PC-9 (cell line): ENCODE measurements at regions not wholly inside any gene's neighbourhood (a gene's known extent, or its start where the extent isn't known, plus 50 kb on each side); places are given as distances from the start of the nearest gene placed in this dataset.

Experiments
- BruUV-seq: library from RNA; stranded (reverse); fragments of 400-500 nt; replicated peaks from 2 replicates; lab custom pipeline; 2021; lab: Mats Ljungman, UMichigan
- CTCF ChIA-PET: fragments of 300-600 bp; sonication (Branson Sonifier 250); formaldehyde crosslinking; loops from one replicate; lab custom pipeline; 2022; ENCODE audit warnings: antibody characterized with exemption; lab: Charles Lee
- POLR2A ChIA-PET: fragments of 300-600 bp; sonication (Branson Sonifier 250); formaldehyde crosslinking; loops from one replicate; lab custom pipeline; 2022; ENCODE audit warnings: antibody characterized with exemption; ENCODE audit not compliant: unreplicated experiment; lab: Charles Lee
- DNase-seq, 2 experiments: peaks; one replicate each; pipeline versions ENCODE4 v3.0.0 to v3.0.0-alpha.2; 2015 to 2022; ENCODE audit warnings: mixed read lengths in 1 of 2
- H2AFZ ChIP-seq: fragments of 200-600 bp; sonication (generic); 2 replicates; pipeline ENCODE4 v1.8.1; 2017; ENCODE audit warnings: antibody characterized with exemption
- H3F3A ChIP-seq: fragments of 200-600 bp; sonication (generic); 2 replicates; pipeline ENCODE4 v1.8.1; 2017; ENCODE audit warnings: antibody characterized with exemption, mild to moderate bottlenecking, low read depth; ENCODE audit not compliant: insufficient read depth
- H3K27ac ChIP-seq: fragments of 200-600 bp; sonication (generic); 2 replicates; pipeline ENCODE4 v1.6.1; 2016; ENCODE audit warnings: mixed run types
- H3K27me3 ChIP-seq: fragments of 200-600 bp; sonication (generic); 2 replicates; pipeline ENCODE4 v1.6.1; 2016; ENCODE audit warnings: low read depth, mixed run types; ENCODE audit not compliant: insufficient read depth
- H3K36me3 ChIP-seq: fragments of 200-600 bp; sonication (generic); 2 replicates; pipeline ENCODE4 v1.6.1; 2016; ENCODE audit warnings: low read depth, mixed run types
- H3K4me1 ChIP-seq: fragments of 200-600 bp; sonication (generic); replicated peaks from 2 replicates; pipeline ENCODE4 v1.6.1; 2016; ENCODE audit warnings: mixed run types; ENCODE audit not compliant: insufficient read depth
- H3K4me2 ChIP-seq: fragments of 200-600 bp; sonication (generic); 2 replicates; pipeline ENCODE4 v1.6.1; 2017; ENCODE audit warnings: mixed run types
- H3K4me3 ChIP-seq: fragments of 200-600 bp; sonication (generic); 2 replicates; pipeline ENCODE4 v1.6.1; 2016; ENCODE audit warnings: mixed run types
- H3K79me2 ChIP-seq: fragments of 200-600 bp; sonication (generic); 2 replicates; pipeline ENCODE4 v1.6.1; 2017; ENCODE audit warnings: low read depth, mixed run types
- H3K9me2 ChIP-seq: fragments of 200-600 bp; sonication (generic); 2 replicates; pipeline ENCODE4 v1.8.1; 2017; ENCODE audit warnings: mild to moderate bottlenecking; ENCODE audit not compliant: insufficient read depth
- H3K9me3 ChIP-seq: fragments of 200-600 bp; sonication (generic); 2 replicates; pipeline ENCODE4 v1.8.1; 2016; ENCODE audit warnings: low read depth; ENCODE audit not compliant: insufficient read depth
- H4K20me1 ChIP-seq: fragments of 200-600 bp; sonication (generic); 2 replicates; pipeline ENCODE4 v1.8.1; 2017; ENCODE audit not compliant: insufficient read depth
- CTCF ChIP-seq: fragments of 200-600 bp; sonication (generic); conservative IDR thresholded peaks from 2 replicates; pipeline ENCODE4 v1.6.1; 2017; ENCODE audit warnings: mixed run types, antibody characterized with exemption, mild to moderate bottlenecking, moderate library complexity
- EZH2 ChIP-seq: fragments of 200-600 bp; sonication (generic); IDR thresholded peaks from 2 replicates; pipeline ENCODE4 v1.8.0; 2017; ENCODE audit warnings: antibody characterized with exemption, low read depth
- intact Hi-C: fragments of 100-400 bp; cut with micrococcal nuclease; formaldehyde crosslinking; loops from one replicate; pipeline ENCODE4 v1.10.0; 2022; ENCODE audit not compliant: unreplicated experiment

GRCh38 chr14:29348504-29348903 is 579.1 kb downstream of the PRKD1 start:
- POLR2A ChIA-PET: no interaction called here
- BruUV-seq: no TSS peak
- CTCF ChIA-PET: no interaction called here

GRCh38 chr14:29350496-29350895 is 577.2 kb downstream of the PRKD1 start:
- POLR2A ChIA-PET: no interaction called here
- Histone ChIP-seq H3K27ac (no peak overlapping the region), H2AFZ (no peak overlapping the region), H3F3A (no peaks in the 10 kb centered on the region), H3K79me2 (no peaks in the 10 kb centered on the region), H3K36me3 (no peaks in the 10 kb centered on the region), H4K20me1 (no peaks in the 10 kb centered on the region), H3K9me2 (no peaks in the 10 kb centered on the region), H3K4me2 (no peak overlapping the region), H3K27me3 (no peaks in the 10 kb centered on the region), H3K4me1 (no peaks in the 10 kb centered on the region), H3K9me3 (no peaks in the 10 kb centered on the region), H3K4me3 (no peak overlapping the region)
- no peak for DNase-seq
- CTCF ChIA-PET: no interaction called here
- intact Hi-C loops: no loop called here
- no TSS peak for BruUV-seq
- TF ChIP-seq CTCF (no peak), EZH2 (no peak)

More at GRCh38 chr14:29348504-29348903, 579.1 kb downstream of the PRKD1 start:
- no peaks in the 10 kb centered on the region for H3K9me2 ChIP-seq
- H3K79me2 ChIP-seq: no peaks in the 10 kb centered on the region
- H3K9me3 ChIP-seq: no peaks in the 10 kb centered on the region
- no peaks in the 10 kb centered on the region for H3K27me3 ChIP-seq
- no peaks in the 10 kb centered on the region for H3K4me1 ChIP-seq
- H3K27ac ChIP-seq: no peak overlapping the region
- no peak overlapping the region for H3K4me2 ChIP-seq
- H2AFZ ChIP-seq: no peak overlapping the region
- H3F3A ChIP-seq: no peaks in the 10 kb centered on the region
- no peaks in the 10 kb centered on the region for H3K36me3 ChIP-seq
- no peaks in the 10 kb centered on the region for H4K20me1 ChIP-seq
- intact Hi-C loops: no loop called here
- no peak for DNase-seq
- H3K4me3 ChIP-seq: no peak overlapping the region
- no peak for TF ChIP-seq EZH2
- TF ChIP-seq CTCF: no peak

GRCh38 chr14:29351996-29352705 is 575.5 kb downstream of the PRKD1 start:
- POLR2A ChIA-PET: no interaction called here
- no peak for TF ChIP-seq CTCF
- no peak for TF ChIP-seq EZH2
- Histone ChIP-seq H4K20me1 (no peaks in the 10 kb centered on the region), H3K27me3 (no peaks in the 10 kb centered on the region), H3K9me3 (no peaks in the 10 kb centered on the region), H3K4me2 (no peak overlapping the region), H2AFZ (no peak overlapping the region), H3K4me1 (no peaks in the 10 kb centered on the region), H3K4me3 (no peak overlapping the region), H3K9me2 (no peaks in the 10 kb centered on the region), H3F3A (no peaks in the 10 kb centered on the region), H3K79me2 (no peaks in the 10 kb centered on the region), H3K27ac (no peak overlapping the region), H3K36me3 (no peaks in the 10 kb centered on the region)
- DNase-seq: no peak
- intact Hi-C loops: no loop called here
- BruUV-seq: no TSS peak
- CTCF ChIA-PET: no interaction called here
